ENCODE measurements at regions not wholly inside any gene's neighbourhood (a gene's known extent, or its start where the extent isn't known, plus 50 kb on each side); places are given as distances from the start of the nearest gene placed in this dataset.

- H3K27me3 ChIP-seq (replicated peaks): no peaks in the 10 kb centered on the region
- H3K4me3 ChIP-seq (ENCODE audit: low read depth, low read length): no peak overlapping the region
- DNase-seq: no peak
- TF ChIP-seq, protein P1, sequence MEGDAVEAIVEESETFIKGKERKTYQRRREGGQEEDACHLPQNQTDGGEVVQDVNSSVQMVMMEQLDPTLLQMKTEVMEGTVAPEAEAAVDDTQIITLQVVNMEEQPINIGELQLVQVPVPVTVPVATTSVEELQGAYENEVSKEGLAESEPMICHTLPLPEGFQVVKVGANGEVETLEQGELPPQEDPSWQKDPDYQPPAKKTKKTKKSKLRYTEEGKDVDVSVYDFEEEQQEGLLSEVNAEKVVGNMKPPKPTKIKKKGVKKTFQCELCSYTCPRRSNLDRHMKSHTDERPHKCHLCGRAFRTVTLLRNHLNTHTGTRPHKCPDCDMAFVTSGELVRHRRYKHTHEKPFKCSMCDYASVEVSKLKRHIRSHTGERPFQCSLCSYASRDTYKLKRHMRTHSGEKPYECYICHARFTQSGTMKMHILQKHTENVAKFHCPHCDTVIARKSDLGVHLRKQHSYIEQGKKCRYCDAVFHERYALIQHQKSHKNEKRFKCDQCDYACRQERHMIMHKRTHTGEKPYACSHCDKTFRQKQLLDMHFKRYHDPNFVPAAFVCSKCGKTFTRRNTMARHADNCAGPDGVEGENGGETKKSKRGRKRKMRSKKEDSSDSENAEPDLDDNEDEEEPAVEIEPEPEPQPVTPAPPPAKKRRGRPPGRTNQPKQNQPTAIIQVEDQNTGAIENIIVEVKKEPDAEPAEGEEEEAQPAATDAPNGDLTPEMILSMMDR (IDR thresholded peaks at IDR 0.05; ENCODE audit: low read depth, low read length, missing control alignments): no peak
- in situ Hi-C loops (cut with HindIII; ENCODE audit: low pct_ligation_motif_present, low sequenced_read_pairs): no loop called here
- H3K36me3 ChIP-seq (replicated peaks): no peaks in the 10 kb centered on the region
- H3K27ac ChIP-seq: no peak overlapping the region
These were observed 126.7 kb downstream of the CYLD start for GRCh38 chr16:50868577-50868976.

- Histone ChIP-seq H3K27me3 (replicated peaks) (no peaks in the 10 kb centered on the region), H3K4me3 (ENCODE audit: low read depth, low read length) (no peak overlapping the region), H3K36me3 (replicated peaks) (no peaks in the 10 kb centered on the region), H3K27ac (no peak overlapping the region)
- in situ Hi-C loops (cut with HindIII; ENCODE audit: low pct_ligation_motif_present, low sequenced_read_pairs): no loop called here
- no peak for DNase-seq
- TF ChIP-seq, protein P1 (IDR thresholded peaks at IDR 0.05; ENCODE audit: low read depth, low read length, missing control alignments): no peak
These were observed 124.9 kb downstream of the CYLD start for GRCh38 chr16:50866806-50867205.

GRCh38 chr16:50864386-50864785, 122.5 kb downstream of the CYLD start:
- Histone ChIP-seq H3K36me3 (replicated peaks) (no peaks in the 10 kb centered on the region), H3K27me3 (replicated peaks) (no peaks in the 10 kb centered on the region), H3K27ac (no peak overlapping the region), H3K4me3 (ENCODE audit: low read depth, low read length) (no peak overlapping the region)
- no peak for DNase-seq
- in situ Hi-C loops (cut with HindIII; ENCODE audit: low pct_ligation_motif_present, low sequenced_read_pairs): no loop called here
- TF ChIP-seq, protein P1 (IDR thresholded peaks at IDR 0.05; ENCODE audit: low read depth, low read length, missing control alignments): no peak

GRCh38 chr16:50863644-50864144, 121.8 kb downstream of the CYLD start:
- DNase-seq: no peak
- TF ChIP-seq, protein P1 (IDR thresholded peaks at IDR 0.05; ENCODE audit: low read depth, low read length, missing control alignments): no peak
- in situ Hi-C loops (cut with HindIII; ENCODE audit: low pct_ligation_motif_present, low sequenced_read_pairs): no loop called here
- H3K27ac ChIP-seq: no peak overlapping the region
- no peak overlapping the region for H3K4me3 ChIP-seq (ENCODE audit: low read depth, low read length)
- H3K36me3 ChIP-seq (replicated peaks): no peaks in the 10 kb centered on the region
- no peaks in the 10 kb centered on the region for H3K27me3 ChIP-seq (replicated peaks)

- H3K36me3 ChIP-seq (replicated peaks): no peaks in the 10 kb centered on the region
- no peak overlapping the region for H3K27ac ChIP-seq
- in situ Hi-C loops (cut with HindIII; ENCODE audit: low pct_ligation_motif_present, low sequenced_read_pairs): no loop called here
- no peak for DNase-seq
- H3K27me3 ChIP-seq (replicated peaks): no peaks in the 10 kb centered on the region
- no peak overlapping the region for H3K4me3 ChIP-seq (ENCODE audit: low read depth, low read length)
- TF ChIP-seq, protein P1 (IDR thresholded peaks at IDR 0.05; ENCODE audit: low read depth, low read length, missing control alignments): no peak
These were observed 121.1 kb downstream of the CYLD start for GRCh38 chr16:50862818-50863643.

Data from brain microvascular endothelial cell (primary cell).